Brain microvascular endothelial cell (primary cell): ENCODE measurements at regions not wholly inside any gene's neighbourhood (a gene's known extent, or its start where the extent isn't known, plus 50 kb on each side); places are given as distances from the start of the nearest gene placed in this dataset.

Experiments used
- DNase-seq: peaks from one replicate; pipeline ENCODE4 v3.0.0-alpha.2; 2020
- H3K27ac ChIP-seq: fragments of 250-450 bp; sonication (Bioruptor Pico); 2 replicates; pipeline ENCODE4 v1.5.1; 2020; ENCODE audit warnings: mild to moderate bottlenecking, moderate library complexity
- H3K27me3 ChIP-seq: fragments of 250-450 bp; sonication (Bioruptor Pico); replicated peaks from 2 replicates; pipeline ENCODE4 v1.5.1; 2020; ENCODE audit warnings: mild to moderate bottlenecking
- H3K36me3 ChIP-seq: fragments of 250-450 bp; sonication (Bioruptor Pico); replicated peaks from 2 replicates; pipeline ENCODE4 v1.5.1; 2020; ENCODE audit warnings: mild to moderate bottlenecking
- H3K4me3 ChIP-seq: 2 replicates; pipeline ENCODE4 v1.5.1; 2011; ENCODE audit warnings: low read depth, mild to moderate bottlenecking, control low read depth, low read length, moderate library complexity
- CTCF ChIP-seq: IDR thresholded peaks from 2 replicates; pipeline ENCODE4 v1.5.1; 2011; ENCODE audit warnings: low read depth, mild to moderate bottlenecking, moderate library complexity, low read length, control low read depth, inconsistent platforms; ENCODE audit errors: missing control alignments
- in situ Hi-C: cut with HindIII; loops from 2 replicates; pipeline ENCODE4 v1.10.0; 2017; ENCODE audit warnings: low sequenced_read_pairs, low pct_ligation_motif_present

DNA sequence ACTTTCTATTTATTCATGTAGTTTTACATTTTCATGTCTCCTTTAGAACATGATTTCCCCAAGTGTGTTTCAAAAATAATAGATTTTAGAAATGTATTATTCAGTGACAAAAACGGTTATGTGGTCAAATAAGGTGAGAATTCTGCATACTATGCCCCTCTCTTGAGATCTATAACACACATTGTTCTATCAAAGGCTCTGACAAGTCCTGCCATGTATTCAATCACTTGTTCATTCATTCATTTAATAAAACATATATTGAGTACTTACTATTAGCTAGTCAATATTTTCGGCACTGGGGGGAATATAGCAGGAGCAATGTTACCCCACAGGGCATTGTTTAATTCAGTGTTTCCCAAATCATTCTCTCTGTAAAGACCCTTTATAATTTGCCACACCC lies 58.4 kb upstream of the FGF13 start:
- DNase-seq = no peak
- in situ Hi-C loops = no loop called here
- TF ChIP-seq CTCF = no peak
- Histone ChIP-seq H3K36me3 (no peaks in the 10 kb centered on the region), H3K27ac (no peak overlapping the region), H3K4me3 (no peak overlapping the region), H3K27me3 (no peaks in the 10 kb centered on the region)

- Histone ChIP-seq H3K4me3 (no peak overlapping the region), H3K36me3 (no peaks in the 10 kb centered on the region), H3K27ac (no peak overlapping the region), H3K27me3 (no peaks in the 10 kb centered on the region)
- no peak for TF ChIP-seq CTCF
- in situ Hi-C loops = no loop called here
- no peak for DNase-seq
These were observed 53.5 kb upstream of the FGF13 start for GRCh38 chrX:138765051-138765450.

- H3K27me3 ChIP-seq = no peaks in the 10 kb centered on the region
- H3K36me3 ChIP-seq = no peaks in the 10 kb centered on the region
- H3K4me3 ChIP-seq = no peak overlapping the region
- in situ Hi-C loops = no loop called here
- no peak overlapping the region for H3K27ac ChIP-seq
- DNase-seq = no peak
- no peak for TF ChIP-seq CTCF
These were observed 52.2 kb upstream of the FGF13 start for GRCh38 chrX:138763761-138764160.

- H3K27me3 ChIP-seq = no peaks in the 10 kb centered on the region
- no peak for TF ChIP-seq CTCF
- no peak for DNase-seq
- in situ Hi-C loops = no loop called here
- no peak overlapping the region for H3K27ac ChIP-seq
- H3K4me3 ChIP-seq = no peak overlapping the region
- H3K36me3 ChIP-seq = no peaks in the 10 kb centered on the region
These were observed 49.9 kb upstream of the FGF13 start for GRCh38 chrX:138761380-138761779.
